ENCODE measurements at regions not wholly inside any gene's neighbourhood (a gene's known extent, or its start where the extent isn't known, plus 50 kb on each side); places are given as distances from the start of the nearest gene placed in this dataset.

DNA sequence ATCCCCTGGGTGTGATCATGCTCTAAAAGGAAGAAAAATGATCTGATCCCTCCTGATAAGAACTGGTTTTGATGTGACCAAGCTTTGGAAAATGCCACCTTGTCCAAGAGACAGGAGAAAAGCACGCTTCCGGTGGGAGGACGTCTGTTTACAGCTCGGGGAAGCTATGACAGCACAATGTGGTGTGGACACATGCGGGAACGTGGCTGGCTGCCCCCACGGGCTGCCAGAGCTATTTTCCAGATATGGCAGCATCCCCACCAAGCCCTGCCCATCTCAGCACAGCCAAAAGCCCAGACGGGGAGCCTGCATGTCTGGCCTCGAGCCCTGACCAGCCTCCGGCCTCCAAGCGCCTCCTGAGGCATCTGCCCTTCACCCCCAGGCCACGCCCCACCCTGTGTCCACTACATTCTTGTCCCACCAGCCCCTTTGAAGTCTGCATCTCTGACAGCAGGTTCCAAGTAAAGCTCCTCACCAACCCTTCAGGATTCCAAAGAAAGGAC lies 63.2 kb upstream of the HRH1 start:
- Histone ChIP-seq H3K4me1 (ENCODE audit: control insufficient read depth, insufficient read depth, low read length) (peaks cover 7% of the 10 kb centered on the region; the same call in 1 of the 2 replicates), H3K4me3 (ENCODE audit: insufficient read depth, low read depth, low read length) (no peak overlapping the region), H2BK20ac (ENCODE audit: low read depth, low read length) (no peak overlapping the region; the same call in 1 of the 2 replicates), H3K9me3 (ENCODE audit: control insufficient read depth, insufficient read depth, low read length) (no peaks in the 10 kb centered on the region), H4K20me1 (ENCODE audit: insufficient read depth, low read length) (no peaks in the 10 kb centered on the region), H4K8ac (ENCODE audit: low read depth in 2 of 2, low read length in 2 of 2) (no peak overlapping the region), H3K23ac (ENCODE audit: low read depth, low read length) (no peak overlapping the region), H3K56ac (ENCODE audit: extremely low read depth, insufficient read depth, low read length) (no peak overlapping the region), H4K91ac (ENCODE audit: insufficient read depth, low read depth, low read length) (peak overlapping the region; percentile 41; the same call in 1 of the 2 replicates), H4K5ac (ENCODE audit: low read depth, low read length) (no peak overlapping the region), H2AK9ac (replicated peaks; ENCODE audit: low read depth, low read length, poor library complexity) (no peak overlapping the region), H3K79me1 (ENCODE audit: low read depth in 1 of 2, low read length in 2 of 2) (no peaks in the 10 kb centered on the region), H3K27me3 (ENCODE audit: control insufficient read depth, insufficient read depth, low read length) (no peaks in the 10 kb centered on the region), H3K9ac (ENCODE audit: low read depth, low read length) (no peak overlapping the region), H3K4me2 (ENCODE audit: low read depth, low read length) (no peak overlapping the region), H3K36me3 (ENCODE audit: control insufficient read depth, insufficient read depth, low read length) (no peaks in the 10 kb centered on the region), H3K14ac (replicated peaks; ENCODE audit: low read depth, low read length) (peak overlapping the region; percentile 31; the same call in 1 of the 2 replicates), H3K4ac (ENCODE audit: low read depth, low read length) (peak overlapping the region; percentile 7; the same call in 1 of the 2 replicates), H2BK120ac (ENCODE audit: low read depth, low read length) (0 out of 2 replicates have a peak overlapping the region, but pooled peaks have one; percentile 45), H2BK5ac (ENCODE audit: low read depth, low read length, poor library complexity, severe bottlenecking) (no peak overlapping the region), H3K27ac (ENCODE audit: insufficient read depth, low read length) (no peak overlapping the region), H2AK5ac (ENCODE audit: low read depth, low read length) (no peak overlapping the region), H3K9me1 (ENCODE audit: insufficient read depth, low read length) (peaks cover 7% of the 10 kb centered on the region), H3K18ac (ENCODE audit: low read depth, low read length) (no peak overlapping the region), H2BK15ac (ENCODE audit: low read depth, low read length) (no peak overlapping the region), H2AFZ (replicated peaks; ENCODE audit: low read length, poor library complexity) (peak overlapping the region; percentile 24)
- in situ Hi-C loops (cut with MboI; ENCODE audit: low sequenced_read_pairs) = no loop called here
- WGBS, 2 experiments (ENCODE audit: extremely low coverage in 2 of 2, insufficient read length in 1 of 2) = 24% methylated on average over 5 of the region's 12 CpGs; no CpG with 5 or more reads in 1 of the 2 experiments
- dilution Hi-C loops (cut with HindIII; ENCODE audit: low sequenced_read_pairs, unreplicated experiment) = no loop called here
- peak; percentile 39 for DNase-seq
- ChIA-PET CTCF (no interaction called here), POLR2A (ENCODE audit: unreplicated experiment) (no interaction called here)
- no TSS peak for BruUV-seq (replicated peaks)
- intact Hi-C loops (cut with micrococcal nuclease) = no loop called here
- TF ChIP-seq BHLHE40 (IDR thresholded peaks at IDR 0.05; ENCODE audit: low read depth, low read length) = peak; percentile 45; the same call in 1 of the 2 replicates
- no peak for TF ChIP-seq MAFK (IDR thresholded peaks at IDR 0.05; ENCODE audit: low read depth, low read length)
- ATAC-seq (ENCODE audit: low read depth) = 0 out of 2 replicates have a peak, but pooled peaks have one; percentile 24
